22Rv1 (cell line): ENCODE measurements at regions not wholly inside any gene's neighbourhood (a gene's known extent, or its start where the extent isn't known, plus 50 kb on each side); places are given as distances from the start of the nearest gene placed in this dataset.

ENCODE experiments used
- H3K27ac ChIP-seq: fragments of 450-650 bp; 2 replicates; pipeline ENCODE4 v1.5.1; 2017
- CTCF ChIP-seq: fragments of 450-650 bp; IDR thresholded peaks from 2 replicates; pipeline ENCODE4 v1.5.1; 2017; ENCODE audit warnings: mild to moderate bottlenecking
- ZFX ChIP-seq: fragments of 450-650 bp; IDR thresholded peaks from 2 replicates; pipeline ENCODE4 v1.6.1; 2017; ENCODE audit warnings: antibody characterized with exemption, borderline replicate concordance

GRCh38 chr16:61050547-61050946 lies 985.7 kb downstream of the CDH8 start:
- TF ChIP-seq ZFX (no peak), CTCF (no peak)
- no peak overlapping the region for H3K27ac ChIP-seq

DNA sequence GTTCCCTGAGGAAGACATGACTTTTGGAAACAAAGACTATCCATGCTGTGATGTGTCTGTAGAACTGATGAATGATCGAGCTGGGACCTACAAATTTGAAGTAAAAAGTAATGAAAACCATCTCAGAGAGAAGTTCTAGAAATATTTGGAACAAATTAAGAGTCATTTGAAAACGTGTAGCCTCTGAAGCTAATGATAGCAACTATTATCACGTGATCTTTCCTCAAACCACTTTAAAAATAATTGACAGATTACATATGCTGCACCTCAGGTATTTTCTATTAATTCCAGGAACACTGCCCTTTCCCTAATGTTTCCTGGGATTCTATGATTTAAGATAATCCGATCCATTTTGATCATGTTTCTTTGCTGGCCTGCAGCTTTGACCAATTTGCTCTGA lies 990.3 kb downstream of the CDH8 start:
- no peak for TF ChIP-seq ZFX
- TF ChIP-seq CTCF, result no peak

GRCh38 chr16:61042737-61043136 lies 993.5 kb downstream of the CDH8 start:
- no peak for TF ChIP-seq CTCF
- TF ChIP-seq ZFX, result no peak
- H3K27ac ChIP-seq, result no peak overlapping the region

More for the DNA sequence above, 990.3 kb downstream of the CDH8 start:
- no peak overlapping the region for H3K27ac ChIP-seq

DNA sequence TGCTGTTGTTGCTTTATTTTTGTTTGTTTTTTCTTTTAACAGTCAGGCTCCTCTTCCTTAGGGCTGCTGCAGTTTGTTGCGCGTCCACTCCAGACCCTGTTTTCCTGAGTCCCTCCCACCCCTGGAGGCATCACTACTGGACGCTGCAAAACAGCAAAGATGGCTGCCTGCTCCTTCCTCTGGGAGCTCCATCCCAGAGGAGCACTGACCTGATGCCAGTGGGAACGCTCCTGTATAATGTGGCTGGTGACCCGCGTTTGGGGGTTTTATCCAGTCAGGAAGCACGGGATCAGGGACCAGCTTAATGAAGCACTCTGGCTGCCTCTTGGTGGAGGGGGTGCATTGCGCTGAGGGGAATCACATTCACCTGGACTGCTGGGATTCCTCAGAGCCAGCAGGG lies 1005.6 kb downstream of the CDH8 start:
- TF ChIP-seq CTCF (no peak), ZFX (no peak)
- H3K27ac ChIP-seq, result no peak overlapping the region

DNA sequence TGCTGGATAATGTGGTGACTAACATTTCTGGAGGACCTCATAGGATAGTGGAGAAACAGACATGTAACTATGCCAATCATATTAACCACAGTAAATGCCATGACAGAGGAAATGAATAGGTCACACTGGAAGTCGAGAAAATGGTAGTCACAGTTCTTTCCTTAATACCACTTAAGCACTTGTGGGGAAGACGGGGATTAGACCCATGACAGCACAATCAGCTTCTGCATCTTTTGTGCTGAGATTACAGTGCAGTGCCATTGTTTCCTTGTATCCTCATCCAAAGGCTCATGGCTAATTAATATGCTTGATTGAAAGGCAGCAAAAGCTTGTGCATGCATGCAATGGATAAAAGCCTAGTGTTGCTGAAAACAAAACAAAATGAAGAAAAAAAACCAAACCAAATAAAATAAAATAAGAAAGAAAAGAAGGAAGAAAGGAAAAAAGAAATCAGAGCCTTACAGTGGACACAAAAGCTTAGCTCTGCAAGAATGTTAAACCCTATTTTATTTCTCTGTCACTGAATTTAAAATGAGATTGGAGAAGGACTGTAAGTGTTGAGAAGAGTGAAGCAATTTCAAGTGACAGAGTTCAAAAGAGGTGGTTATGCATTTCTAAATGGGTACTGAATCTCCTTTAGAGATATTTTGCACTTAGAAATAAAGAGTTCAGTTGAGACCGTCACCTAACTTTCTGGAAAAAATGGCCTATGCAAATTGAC lies 1011.9 kb downstream of the CDH8 start:
- TF ChIP-seq ZFX, result no peak
- no peak for TF ChIP-seq CTCF

GRCh38 chr16:61014869-61015268 lies 1021.4 kb downstream of the CDH8 start:
- TF ChIP-seq CTCF, result peak; percentile 28; the same call in 1 of the 2 replicates
- no peak for TF ChIP-seq ZFX
- H3K27ac ChIP-seq, result no peak overlapping the region

More for the DNA sequence above, 1011.9 kb downstream of the CDH8 start:
- H3K27ac ChIP-seq, result no peak overlapping the region

- no peak overlapping the region for H3K27ac ChIP-seq
- TF ChIP-seq ZFX (no peak), CTCF (peak; percentile 50)
These were observed 1028.5 kb downstream of the CDH8 start for GRCh38 chr16:61007694-61008093.
